ENCODE measurements at regions not wholly inside any gene's neighbourhood (a gene's known extent, or its start where the extent isn't known, plus 50 kb on each side); places are given as distances from the start of the nearest gene placed in this dataset.

DNA sequence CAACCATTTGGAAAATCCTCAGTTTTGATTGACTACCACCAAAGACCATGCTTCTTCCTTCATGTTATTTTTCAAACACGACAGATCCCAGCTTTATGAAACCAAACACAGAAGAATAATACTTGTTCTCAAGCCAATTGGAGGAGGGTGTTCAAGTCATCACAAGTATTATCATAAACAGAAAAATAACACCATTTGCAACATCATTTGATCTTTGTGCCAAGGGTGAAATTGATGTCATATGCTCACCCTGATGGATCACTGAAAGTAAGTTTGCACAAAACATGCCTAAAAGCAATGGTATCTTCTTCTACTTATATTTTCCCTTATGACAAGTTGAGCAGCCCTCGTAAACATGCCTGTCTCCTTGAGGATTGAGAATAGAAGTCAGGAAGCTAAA, 448.0 kb upstream of the ZEB2 start:
- TF ChIP-seq, protein P1, sequence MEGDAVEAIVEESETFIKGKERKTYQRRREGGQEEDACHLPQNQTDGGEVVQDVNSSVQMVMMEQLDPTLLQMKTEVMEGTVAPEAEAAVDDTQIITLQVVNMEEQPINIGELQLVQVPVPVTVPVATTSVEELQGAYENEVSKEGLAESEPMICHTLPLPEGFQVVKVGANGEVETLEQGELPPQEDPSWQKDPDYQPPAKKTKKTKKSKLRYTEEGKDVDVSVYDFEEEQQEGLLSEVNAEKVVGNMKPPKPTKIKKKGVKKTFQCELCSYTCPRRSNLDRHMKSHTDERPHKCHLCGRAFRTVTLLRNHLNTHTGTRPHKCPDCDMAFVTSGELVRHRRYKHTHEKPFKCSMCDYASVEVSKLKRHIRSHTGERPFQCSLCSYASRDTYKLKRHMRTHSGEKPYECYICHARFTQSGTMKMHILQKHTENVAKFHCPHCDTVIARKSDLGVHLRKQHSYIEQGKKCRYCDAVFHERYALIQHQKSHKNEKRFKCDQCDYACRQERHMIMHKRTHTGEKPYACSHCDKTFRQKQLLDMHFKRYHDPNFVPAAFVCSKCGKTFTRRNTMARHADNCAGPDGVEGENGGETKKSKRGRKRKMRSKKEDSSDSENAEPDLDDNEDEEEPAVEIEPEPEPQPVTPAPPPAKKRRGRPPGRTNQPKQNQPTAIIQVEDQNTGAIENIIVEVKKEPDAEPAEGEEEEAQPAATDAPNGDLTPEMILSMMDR (IDR thresholded peaks at IDR 0.05; ENCODE audit: unreplicated experiment), result no peak
- H3K27me3 Mint-ChIP-seq (ENCODE audit: low read depth), result no peaks in the 10 kb centered on the region
- H3K36me3 Mint-ChIP-seq, result peaks cover 25% of the 10 kb centered on the region
- no peak overlapping the region for H3K27ac Mint-ChIP-seq
- no peak for DNase-seq (ENCODE audit: low spot score in 2 of 2, unreplicated experiment in 2 of 2)
- peaks cover 51% of the 10 kb centered on the region for H3K9me3 Mint-ChIP-seq
- no peak overlapping the region for H3K4me3 Mint-ChIP-seq
- H3K4me1 Mint-ChIP-seq, result peaks cover 7% of the 10 kb centered on the region

DNA sequence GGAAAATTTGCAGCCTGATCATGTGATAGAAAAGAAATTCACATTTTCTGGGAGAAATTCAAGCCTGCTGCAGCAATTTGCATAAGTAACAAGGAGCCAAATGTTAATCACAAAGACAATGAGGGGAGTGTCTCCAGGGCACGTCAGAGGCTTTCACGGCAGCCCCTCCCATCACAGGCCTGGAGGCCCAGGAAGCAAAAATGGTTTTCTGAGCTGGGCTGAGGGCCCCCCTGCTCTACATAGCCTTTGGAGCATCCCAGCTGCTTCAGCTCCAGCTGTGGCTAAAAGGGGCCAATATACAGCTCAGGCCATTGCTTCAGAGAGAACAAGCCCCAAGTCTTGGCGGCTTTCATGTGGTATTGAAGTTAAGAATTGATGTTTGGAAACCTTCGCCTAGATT, 445.3 kb upstream of the ZEB2 start:
- DNase-seq (ENCODE audit: low spot score in 2 of 2, unreplicated experiment in 2 of 2), result no peak
- Mint-ChIP-seq H3K27ac (no peak overlapping the region), H3K36me3 (peaks cover 19% of the 10 kb centered on the region), H3K4me1 (no peaks in the 10 kb centered on the region), H3K27me3 (ENCODE audit: low read depth) (no peaks in the 10 kb centered on the region), H3K4me3 (no peak overlapping the region), H3K9me3 (peaks cover 43% of the 10 kb centered on the region)
- TF ChIP-seq, protein P1 (IDR thresholded peaks at IDR 0.05; ENCODE audit: unreplicated experiment), result no peak

DNA sequence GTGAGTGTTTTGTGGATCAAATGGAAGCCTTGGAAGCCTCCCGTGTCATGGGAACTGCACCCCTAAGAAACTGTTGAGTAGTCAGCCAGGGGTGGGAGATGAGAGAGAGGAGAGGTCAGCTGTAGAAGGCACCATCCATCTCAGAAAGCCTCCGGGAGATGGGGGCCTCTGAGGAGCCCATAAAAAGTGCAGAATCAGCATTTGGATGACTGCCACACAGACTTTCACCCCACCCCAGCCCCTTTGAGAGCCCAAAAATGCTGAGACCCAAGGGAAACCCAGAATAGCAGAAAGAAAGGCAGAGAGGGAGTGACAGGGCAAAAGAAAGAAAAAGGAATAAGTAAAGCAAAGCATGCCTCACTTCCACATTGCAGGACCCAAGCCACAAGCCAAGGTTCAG, 443.1 kb upstream of the ZEB2 start:
- Mint-ChIP-seq H3K27me3 (ENCODE audit: low read depth) (no peaks in the 10 kb centered on the region), H3K9me3 (peaks cover 30% of the 10 kb centered on the region), H3K36me3 (peaks cover 12% of the 10 kb centered on the region), H3K27ac (no peak overlapping the region), H3K4me3 (no peak overlapping the region), H3K4me1 (no peaks in the 10 kb centered on the region)
- no peak for DNase-seq (ENCODE audit: low spot score in 2 of 2, unreplicated experiment in 2 of 2)
- TF ChIP-seq, protein P1 (IDR thresholded peaks at IDR 0.05; ENCODE audit: unreplicated experiment), result no peak

DNA sequence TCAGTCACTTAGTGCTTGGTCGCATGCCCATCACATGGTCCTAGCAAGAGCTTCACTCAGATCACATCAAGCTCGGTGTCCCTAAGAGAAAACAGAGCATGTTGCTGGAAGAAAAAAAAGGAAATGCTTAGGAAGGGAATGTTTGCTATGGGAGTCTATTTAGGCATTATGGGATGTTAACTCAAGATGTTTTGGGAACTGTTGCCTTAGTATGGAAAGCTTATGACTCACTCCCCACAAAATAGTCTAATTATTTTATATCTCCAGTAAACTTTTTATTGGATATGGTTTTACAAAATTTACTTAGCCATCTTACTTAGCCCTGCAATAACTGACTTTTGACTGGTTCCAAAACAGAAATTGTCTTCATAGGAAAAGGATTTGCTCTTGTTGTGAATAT, 439.5 kb upstream of the ZEB2 start:
- Mint-ChIP-seq H3K27me3 (ENCODE audit: low read depth) (no peaks in the 10 kb centered on the region), H3K4me1 (no peaks in the 10 kb centered on the region), H3K9me3 (peaks cover 9% of the 10 kb centered on the region), H3K27ac (no peak overlapping the region), H3K36me3 (peaks cover 3% of the 10 kb centered on the region), H3K4me3 (no peak overlapping the region)
- DNase-seq (ENCODE audit: low spot score in 2 of 2, unreplicated experiment in 2 of 2), result no peak
- TF ChIP-seq, protein P1 (IDR thresholded peaks at IDR 0.05; ENCODE audit: unreplicated experiment), result no peak

DNA sequence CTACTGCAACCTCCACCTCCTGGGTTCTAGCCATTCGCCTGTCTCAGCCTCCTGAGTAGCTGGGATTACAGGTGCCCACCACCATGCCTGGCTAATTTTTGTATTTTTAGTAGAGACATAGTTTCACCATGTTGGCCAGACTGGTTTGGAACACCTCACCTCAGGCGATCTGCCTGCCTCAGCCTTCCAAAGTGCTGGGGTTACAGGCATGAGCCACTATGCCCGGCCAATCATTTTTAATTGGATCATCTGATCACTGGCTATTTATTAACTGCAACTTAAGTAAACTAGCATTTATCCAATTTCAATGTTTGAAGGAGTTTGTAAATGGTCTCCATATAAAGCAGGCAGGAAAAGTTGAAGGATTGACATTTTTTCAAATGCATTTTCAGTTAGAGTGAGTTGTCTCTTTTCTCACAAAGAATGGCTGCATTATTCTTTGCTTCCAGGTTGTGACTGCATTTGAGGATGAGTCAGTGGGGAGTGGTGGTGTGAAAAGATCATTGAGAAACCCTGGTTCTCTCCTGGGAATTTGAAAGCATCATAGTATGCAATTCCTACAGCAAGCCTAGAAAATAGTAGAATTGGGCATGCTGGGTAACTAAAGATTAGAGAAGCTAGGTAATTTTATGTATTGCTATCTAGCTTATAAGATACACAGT, 431.1 kb upstream of the ZEB2 start:
- Mint-ChIP-seq H3K27ac (no peak overlapping the region), H3K27me3 (ENCODE audit: low read depth) (no peaks in the 10 kb centered on the region), H3K4me1 (peaks cover 21% of the 10 kb centered on the region), H3K9me3 (no peaks in the 10 kb centered on the region), H3K4me3 (no peak overlapping the region), H3K36me3 (no peaks in the 10 kb centered on the region)
- DNase-seq (ENCODE audit: low spot score in 2 of 2, unreplicated experiment in 2 of 2), result no peak
- TF ChIP-seq, protein P1 (IDR thresholded peaks at IDR 0.05; ENCODE audit: unreplicated experiment), result no peak

Measured in mesothelial cell of epicardium (in vitro differentiated cells).